ENCODE measurements at regions not wholly inside any gene's neighbourhood (a gene's known extent, or its start where the extent isn't known, plus 50 kb on each side); places are given as distances from the start of the nearest gene placed in this dataset.

- intact Hi-C loops (cut with DNase I) = no loop called here
- no peak for ATAC-seq
- DNase-seq (ENCODE audit: low spot score) = no peak
Observed at GRCh38 chr10:29687421-29688164, 52.8 kb upstream of the SVIL start.

GRCh38 chr10:29685506-29685905, 50.7 kb upstream of the SVIL start:
- ATAC-seq (no peak), DNase-seq (ENCODE audit: low spot score) (no peak)
- intact Hi-C loops (cut with DNase I) = no loop called here
